Common myeloid progenitor, CD34-positive (primary cell): ENCODE measurements at regions not wholly inside any gene's neighbourhood (a gene's known extent, or its start where the extent isn't known, plus 50 kb on each side); places are given as distances from the start of the nearest gene placed in this dataset.

ENCODE experiments used
- CTCF ChIA-PET: fragments of 350-600 bp; sonication (Branson Sonifier 250); formaldehyde crosslinking; loops from one replicate; lab custom pipeline; 2021; ENCODE audit warnings: antibody characterized with exemption; lab: Charles Lee
- POLR2A ChIA-PET: fragments of 350-600 bp; sonication (Branson Sonifier 250); formaldehyde crosslinking; loops from one replicate; lab custom pipeline; 2021; ENCODE audit warnings: antibody characterized with exemption; lab: Charles Lee
- DNase-seq, 3 donors: peaks; one replicate each; pipeline versions ENCODE4 v3.0.0 to v3.0.0-alpha.2; 2013
- H3K27ac ChIP-seq, 2 experiments: 1 replicate in 1 of 2; 2 replicates in 1 of 2; pipeline ENCODE4 v1.7.0; 2013; ENCODE audit warnings: inconsistent platforms in 2 of 2, low read length in 2 of 2, mild to moderate bottlenecking in 2 of 2, low read depth in 1 of 2, moderate library complexity in 1 of 2; ENCODE audit not compliant: severe bottlenecking in 2 of 2, insufficient read depth in 1 of 2, poor library complexity in 1 of 2
- H3K27me3 ChIP-seq, 5 experiments: replicated peaks in 2 of 5; 1 replicate in 3 of 5; 2 replicates in 2 of 5; pipeline versions ENCODE4 v1.6.1 to v1.7.0; 2013; ENCODE audit warnings: low read length in 4 of 5, mild to moderate bottlenecking in 2 of 5, moderate library complexity in 2 of 5, inconsistent platforms in 1 of 5; ENCODE audit not compliant: insufficient read depth in 5 of 5, control insufficient read depth in 4 of 5
- H3K36me3 ChIP-seq, 4 experiments: 1 replicate in 2 of 4; 2 replicates in 2 of 4; pipeline versions ENCODE4 v1.6.1 to v1.7.0; 2013; ENCODE audit warnings: low read length in 3 of 4, control low read depth in 1 of 4, mild to moderate bottlenecking in 1 of 4; ENCODE audit not compliant: control insufficient read depth in 4 of 4, insufficient read depth in 4 of 4
- H3K4me1 ChIP-seq, 4 experiments: 1 replicate in 3 of 4; 2 replicates in 1 of 4; pipeline versions ENCODE4 v1.6.1 to v1.7.1; 2013; ENCODE audit warnings: low read length in 3 of 4, mild to moderate bottlenecking in 3 of 4, control low read depth in 1 of 4, inconsistent platforms in 1 of 4, moderate library complexity in 1 of 4; ENCODE audit not compliant: control insufficient read depth in 4 of 4, insufficient read depth in 4 of 4; ENCODE audit errors: control extremely low read depth in 1 of 4
- H3K4me3 ChIP-seq, 7 experiments: 1 replicate in 4 of 7; 2 replicates in 3 of 7; pipeline versions ENCODE4 v1.5.1 to v1.7.0; 2013; ENCODE audit warnings: mild to moderate bottlenecking in 7 of 7, low read length in 6 of 7, moderate library complexity in 6 of 7, inconsistent platforms in 2 of 7, low read depth in 2 of 7, control low read depth in 1 of 7; ENCODE audit not compliant: insufficient read depth in 4 of 7, control insufficient read depth in 1 of 7; ENCODE audit errors: extremely low read depth in 1 of 7
- H3K9me3 ChIP-seq, 5 experiments: 1 replicate in 4 of 5; 2 replicates in 1 of 5; pipeline versions ENCODE4 v1.6.1 to v1.7.1; 2013; ENCODE audit warnings: low read length in 4 of 5, mild to moderate bottlenecking in 2 of 5, inconsistent platforms in 1 of 5, low read depth in 1 of 5, moderate library complexity in 1 of 5; ENCODE audit not compliant: control insufficient read depth in 4 of 5, insufficient read depth in 2 of 5; ENCODE audit errors: control extremely low read depth in 1 of 5
- WGBS: methylation state at CpG from one replicate; pipeline ENCODE4 v1.1.5; 2013; ENCODE audit not compliant: insufficient coverage; 5-methylcytosine and 5-hydroxymethylcytosine counted together

GRCh38 chr13:52944697-52945096, 83.9 kb upstream of the OLFM4 start:
- H3K9me3 ChIP-seq = no peaks in the 10 kb centered on the region
- POLR2A ChIA-PET = no interaction called here
- CTCF ChIA-PET = interaction anchor here (1.1 kb wide), 1 partner anchor 274 kb away, joined by 3 read pairs; no protein-coding TSS in a partner anchor
- no peaks in the 10 kb centered on the region for H3K36me3 ChIP-seq
- H3K4me1 ChIP-seq = no peaks in the 10 kb centered on the region
- H3K27me3 ChIP-seq = peaks cover 0 to 7% (median 0%) of the 10 kb centered on the region in 5 experiments
- no peak for DNase-seq
- H3K27ac ChIP-seq = no peak overlapping the region
- H3K4me3 ChIP-seq = no peak overlapping the region

- peaks cover 0 to 4% (median 0%) of the 10 kb centered on the region in 5 experiments for H3K27me3 ChIP-seq
- H3K4me3 ChIP-seq = no peak overlapping the region
- no peak overlapping the region for H3K27ac ChIP-seq
- H3K9me3 ChIP-seq = no peaks in the 10 kb centered on the region
- 97% methylated on average over 3 of the region's 3 CpGs for whole genome bisulfite sequencing
- POLR2A ChIA-PET = no interaction called here
- H3K36me3 ChIP-seq = no peaks in the 10 kb centered on the region
- H3K4me1 ChIP-seq = no peaks in the 10 kb centered on the region
- CTCF ChIA-PET = no interaction called here
- DNase-seq = no peak
Observed at GRCh38 chr13:52938065-52938464, 89.6 kb upstream of the PCDH8 start.

GRCh38 chr13:52936806-52937205, 88.4 kb upstream of the PCDH8 start:
- no peaks in the 10 kb centered on the region for H3K36me3 ChIP-seq
- peaks cover 0 to 4% (median 0%) of the 10 kb centered on the region in 5 experiments for H3K27me3 ChIP-seq
- CTCF ChIA-PET = no interaction called here
- no peak overlapping the region for H3K27ac ChIP-seq
- POLR2A ChIA-PET = no interaction called here
- no peak overlapping the region for H3K4me3 ChIP-seq
- WGBS = 93% methylated on average over 2 of the region's 2 CpGs
- DNase-seq = no peak
- H3K4me1 ChIP-seq = no peaks in the 10 kb centered on the region
- no peaks in the 10 kb centered on the region for H3K9me3 ChIP-seq

- Histone ChIP-seq H3K27ac (no peak overlapping the region), H3K9me3 (no peaks in the 10 kb centered on the region), H3K4me3 (no peak overlapping the region), H3K36me3 (no peaks in the 10 kb centered on the region), H3K4me1 (no peaks in the 10 kb centered on the region), H3K27me3 (peaks cover 0 to 5% (median 0%) of the 10 kb centered on the region in 5 experiments)
- CTCF ChIA-PET = no interaction called here
- WGBS = 94% methylated on average over 7 of the region's 7 CpGs
- DNase-seq = no peak
- POLR2A ChIA-PET = no interaction called here
Observed at GRCh38 chr13:52934258-52934657, 85.8 kb upstream of the PCDH8 start.

GRCh38 chr13:52933547-52934210, 85.2 kb upstream of the PCDH8 start:
- ChIA-PET CTCF (no interaction called here), POLR2A (no interaction called here)

GRCh38 chr13:52933099-52933498, 84.7 kb upstream of the PCDH8 start:
- WGBS = 95% methylated on average over 7 of the region's 7 CpGs
- ChIA-PET POLR2A (no interaction called here), CTCF (no interaction called here)
- Histone ChIP-seq H3K9me3 (no peaks in the 10 kb centered on the region), H3K4me1 (no peaks in the 10 kb centered on the region), H3K27ac (no peak overlapping the region), H3K27me3 (peaks cover 0 to 7% (median 0%) of the 10 kb centered on the region in 5 experiments), H3K4me3 (no peak overlapping the region), H3K36me3 (no peaks in the 10 kb centered on the region)
- DNase-seq = no peak

More at GRCh38 chr13:52933547-52934210, 85.2 kb upstream of the PCDH8 start:
- 95% methylated on average over 22 of the region's 25 CpGs for WGBS
- no peak for DNase-seq
- Histone ChIP-seq H3K4me3 (no peak overlapping the region), H3K36me3 (no peaks in the 10 kb centered on the region), H3K9me3 (no peaks in the 10 kb centered on the region), H3K27ac (no peak overlapping the region), H3K27me3 (peaks cover 0 to 5% (median 0%) of the 10 kb centered on the region in 5 experiments), H3K4me1 (no peaks in the 10 kb centered on the region)

GRCh38 chr13:52932649-52933048, 84.2 kb upstream of the PCDH8 start:
- Histone ChIP-seq H3K27me3 (peaks cover 0 to 7% (median 0%) of the 10 kb centered on the region in 5 experiments), H3K27ac (no peak overlapping the region), H3K4me1 (no peaks in the 10 kb centered on the region), H3K4me3 (no peak overlapping the region), H3K9me3 (no peaks in the 10 kb centered on the region), H3K36me3 (no peaks in the 10 kb centered on the region)
- 100% methylated on average over 4 of the region's 6 CpGs for WGBS
- DNase-seq = no peak
- CTCF ChIA-PET = no interaction called here
- POLR2A ChIA-PET = no interaction called here
